GF-D8 (cell line): ENCODE measurements at regions not wholly inside any gene's neighbourhood (a gene's known extent, or its start where the extent isn't known, plus 50 kb on each side); places are given as distances from the start of the nearest gene placed in this dataset.
"Not testable (repeated sequence)": the region's sequence is repeated elsewhere in the genome, so short reads cannot be mapped to it uniquely, and the experiment has no call there.

Source experiments
- DNase-seq: peaks from one replicate; lab custom pipeline; 2025; lab: John Stamatoyannopoulos, UW

DNA sequence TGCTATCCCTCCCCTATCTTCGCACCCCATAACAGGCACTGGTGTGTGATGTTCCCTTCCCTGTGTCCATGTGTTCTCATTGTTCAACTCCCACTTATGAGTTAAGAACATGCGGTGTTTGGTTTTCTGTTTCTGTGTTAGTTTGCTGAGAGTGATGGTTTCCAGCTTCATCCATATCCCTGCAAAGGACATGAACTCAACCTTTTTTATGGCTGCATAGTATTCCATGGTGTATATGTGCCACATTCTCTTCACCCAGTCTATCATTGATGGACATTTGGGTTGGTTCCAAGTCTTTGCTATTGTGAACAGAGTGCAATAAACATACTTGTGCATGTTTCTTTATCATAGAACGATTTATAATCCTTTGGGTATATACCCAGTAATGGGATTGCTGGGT lies 84.7 kb upstream of the GATB start:
- not testable (repeated sequence) for DNase-seq

GRCh38 chr4:151842430-151843079 lies 81.7 kb upstream of the GATB start:
- DNase-seq: no peak

GRCh38 chr4:151841107-151841506 lies 80.3 kb upstream of the GATB start:
- no peak for DNase-seq

DNA sequence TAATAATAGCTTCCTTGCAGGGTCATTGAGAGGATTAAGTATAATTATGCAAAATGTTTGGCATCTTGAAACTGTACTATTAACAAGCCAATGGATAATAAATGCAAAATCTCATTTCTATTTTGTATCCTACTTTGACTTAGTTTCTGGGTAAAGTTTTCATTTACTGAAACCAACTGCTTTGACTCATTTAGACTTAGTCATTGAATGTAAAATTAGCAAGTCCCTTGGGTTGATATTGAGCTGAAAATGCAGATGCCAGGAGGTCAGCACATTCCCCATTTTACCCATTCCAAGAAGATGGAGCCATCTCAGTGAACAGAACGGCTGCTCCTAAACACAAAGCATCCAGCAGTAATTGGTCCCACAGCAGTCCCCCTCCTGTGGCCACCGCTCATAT lies 74.7 kb upstream of the GATB start:
- no peak for DNase-seq

DNA sequence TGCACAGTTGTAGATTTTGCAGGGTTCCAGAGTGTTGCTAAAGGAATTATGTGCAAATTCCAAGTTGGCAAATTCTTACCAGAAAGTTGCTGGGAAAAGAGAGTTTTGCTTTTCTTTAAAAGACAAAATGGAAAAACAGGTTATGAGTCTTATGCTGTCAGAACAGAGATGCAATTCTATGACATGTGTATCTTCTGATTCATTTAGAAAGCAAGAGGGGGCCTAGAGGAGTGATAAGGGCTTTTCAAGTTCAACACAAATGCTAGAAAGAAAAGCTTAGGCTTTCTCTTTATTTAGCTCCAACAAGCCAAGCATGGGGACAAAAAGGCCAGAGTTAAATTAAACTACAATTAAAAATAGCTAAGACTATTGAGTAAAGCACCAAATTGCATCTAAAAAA lies 72.4 kb upstream of the GATB start:
- no peak for DNase-seq

DNA sequence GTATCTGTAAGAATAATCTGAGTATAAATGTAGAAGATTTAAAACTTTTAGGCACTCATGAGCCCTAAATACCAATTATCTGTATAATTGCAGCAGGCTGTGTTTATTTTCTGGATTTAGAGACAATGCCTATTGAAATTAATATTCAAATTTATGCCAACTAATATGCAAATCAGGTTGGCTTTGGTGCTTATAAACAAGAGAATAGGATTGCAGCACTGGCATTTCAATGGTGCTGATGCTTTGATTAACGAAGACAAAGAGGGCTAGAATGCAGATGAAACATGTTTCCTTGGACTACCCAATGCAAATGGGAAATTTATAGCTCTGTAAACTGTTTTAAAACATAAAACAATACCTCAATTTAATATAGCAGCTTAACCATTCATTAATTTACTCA lies 70.7 kb upstream of the GATB start:
- no peak for DNase-seq

- DNase-seq: no peak
These were observed 69.4 kb upstream of the GATB start for GRCh38 chr4:151830168-151830567.

DNA sequence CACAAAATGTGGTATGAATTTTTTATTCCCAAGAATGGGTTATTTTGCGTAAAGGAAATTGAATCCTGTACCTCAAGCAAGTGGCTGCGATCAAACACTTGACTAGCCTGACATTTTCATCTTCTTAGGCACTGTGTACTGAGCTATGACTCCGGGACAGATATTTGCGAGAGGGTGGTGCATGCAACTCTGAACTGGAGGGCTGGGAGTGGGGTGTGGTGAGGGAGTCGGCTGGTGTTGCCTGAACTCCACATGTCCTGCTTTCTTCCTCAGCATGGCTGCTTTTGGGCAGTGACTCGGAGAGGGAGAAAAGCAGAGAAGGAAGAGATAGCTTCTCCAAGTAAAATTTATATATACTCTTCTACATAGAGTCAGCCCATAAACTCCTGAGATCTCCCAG lies 68.5 kb upstream of the GATB start:
- DNase-seq: no peak

DNA sequence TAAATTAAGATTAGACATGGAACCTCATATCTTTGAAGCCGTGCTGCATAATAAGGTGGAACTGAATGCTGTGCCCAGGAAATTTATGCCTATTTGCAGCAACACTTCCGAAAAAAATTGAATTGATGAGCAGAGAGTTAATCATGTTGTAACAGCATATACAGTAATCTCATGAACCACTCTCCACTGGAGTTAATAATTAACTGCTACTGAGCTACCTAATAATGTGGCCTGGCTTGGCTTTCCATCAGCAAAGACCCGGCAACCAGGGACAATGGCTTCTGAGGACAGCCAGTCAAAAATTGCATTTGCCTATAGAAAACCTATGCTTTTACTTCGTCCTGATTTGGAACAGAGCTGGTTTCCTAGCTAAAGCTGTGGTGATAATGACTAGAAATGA lies 63.8 kb upstream of the GATB start:
- no peak for DNase-seq

- no peak for DNase-seq
These were observed 61.5 kb upstream of the GATB start for GRCh38 chr4:151822331-151822730.

- DNase-seq: no peak
These were observed 59.2 kb upstream of the GATB start for GRCh38 chr4:151820004-151820403.

- DNase-seq: no peak
These were observed 50.6 kb upstream of the GATB start for GRCh38 chr4:151811403-151811802.
